WTC11 (cell line): ENCODE measurements at regions not wholly inside any gene's neighbourhood (a gene's known extent, or its start where the extent isn't known, plus 50 kb on each side); places are given as distances from the start of the nearest gene placed in this dataset.

ENCODE experiments used
- ATAC-seq: fragments of 200-7000 bp; cut with Tn5 transposase; 2 replicates; pipeline ENCODE4 v1.10.0; 2021; ENCODE audit warnings: mild to moderate bottlenecking, moderate library complexity
- CTCF ChIA-PET: fragments of 300-600 bp; sonication (Branson Sonifier 250); formaldehyde crosslinking; loops from one replicate; lab custom pipeline; 2021; ENCODE audit warnings: antibody characterized with exemption; lab: Charles Lee
- POLR2A ChIA-PET: fragments of 350-600 bp; sonication (Branson Sonifier 250); formaldehyde crosslinking; loops from one replicate; lab custom pipeline; 2021; ENCODE audit warnings: antibody characterized with exemption; lab: Charles Lee
- DNase-seq: peaks from one replicate; pipeline ENCODE4 v3.0.0; 2021; ENCODE audit warnings: low spot score
- H3K27ac Mint-ChIP-seq: 2 replicates; pipeline ENCODE4 v1.8.0; 2021; ENCODE audit warnings: mixed read lengths
- H3K27me3 Mint-ChIP-seq: 2 replicates; pipeline ENCODE4 v1.8.0; 2021; ENCODE audit warnings: low read depth, mild to moderate bottlenecking, moderate library complexity, mixed read lengths
- H3K36me3 Mint-ChIP-seq: 2 replicates; pipeline ENCODE4 v1.8.0; 2021; ENCODE audit warnings: mixed read lengths
- H3K4me1 Mint-ChIP-seq: 2 replicates; pipeline ENCODE4 v1.8.0; 2022; ENCODE audit warnings: mixed read lengths
- H3K4me3 Mint-ChIP-seq: 2 replicates; pipeline ENCODE4 v1.8.0; 2021; ENCODE audit warnings: mild to moderate bottlenecking, moderate library complexity, mixed read lengths
- H3K9me3 Mint-ChIP-seq: 2 replicates; pipeline ENCODE4 v1.8.0; 2021; ENCODE audit warnings: mixed read lengths
- AR ChIP-seq: fragments of 250-450 bp; sonication (Bioruptor Pico); IDR thresholded peaks from 2 replicates; pipeline ENCODE4 v1.9.0; 2021; ENCODE audit warnings: mild to moderate bottlenecking
- ATF1 ChIP-seq: sonication (generic); formaldehyde crosslinking; IDR thresholded peaks from 2 replicates; pipeline ENCODE4 v1.8.1; 2023; ENCODE audit warnings: mild to moderate bottlenecking, moderate library complexity, missing genetic modification reagents
- ATF6 ChIP-seq: sonication (generic); formaldehyde crosslinking; IDR thresholded peaks from 2 replicates; pipeline ENCODE4 v1.8.1; 2023; ENCODE audit warnings: mild to moderate bottlenecking, missing genetic modification reagents
- CREM ChIP-seq: sonication (generic); formaldehyde crosslinking; IDR thresholded peaks from 2 replicates; pipeline ENCODE4 v1.8.1; 2022; ENCODE audit warnings: mild to moderate bottlenecking, missing genetic modification reagents, moderate library complexity
- CTCF ChIP-seq: fragments of 200-600 bp; IDR thresholded peaks from 2 replicates; pipeline ENCODE4 v1.8.0; 2022; ENCODE audit warnings: antibody characterized with exemption
- E2F4 ChIP-seq: sonication (generic); formaldehyde crosslinking; IDR thresholded peaks from 2 replicates; pipeline ENCODE4 v1.8.1; 2022; ENCODE audit warnings: low read depth, mild to moderate bottlenecking, moderate library complexity, missing genetic modification reagents, borderline replicate concordance
- FOXJ3 ChIP-seq: sonication (generic); formaldehyde crosslinking; IDR thresholded peaks from 2 replicates; pipeline ENCODE4 v1.9.0; 2021; ENCODE audit warnings: missing genetic modification reagents, mild to moderate bottlenecking, borderline replicate concordance
- GABPB1 ChIP-seq: sonication (generic); formaldehyde crosslinking; IDR thresholded peaks from 2 replicates; pipeline ENCODE4 v1.8.1; 2023; ENCODE audit warnings: mild to moderate bottlenecking, missing genetic modification reagents
- MAX ChIP-seq: sonication (generic); formaldehyde crosslinking; IDR thresholded peaks from 2 replicates; pipeline ENCODE4 v1.8.0; 2022; ENCODE audit warnings: mild to moderate bottlenecking, missing genetic modification reagents
- NR2C2 ChIP-seq: sonication (generic); formaldehyde crosslinking; IDR thresholded peaks from 2 replicates; pipeline ENCODE4 v1.8.0; 2022; ENCODE audit warnings: mild to moderate bottlenecking, missing genetic modification reagents
- OVOL2 ChIP-seq: fragments of 250-450 bp; sonication (Bioruptor Pico); IDR thresholded peaks from 2 replicates; pipeline ENCODE4 v1.9.0; 2021; ENCODE audit warnings: mild to moderate bottlenecking, borderline replicate concordance
- SP1 ChIP-seq: sonication (generic); formaldehyde crosslinking; conservative IDR thresholded peaks from 2 replicates; pipeline ENCODE4 v1.8.1; 2022; ENCODE audit warnings: missing genetic modification reagents
- TCF7 ChIP-seq: sonication (generic); formaldehyde crosslinking; IDR thresholded peaks from 2 replicates; pipeline ENCODE4 v1.8.0; 2022; ENCODE audit warnings: mild to moderate bottlenecking, low read depth, missing genetic modification reagents, moderate library complexity
- ZNF219 ChIP-seq: sonication (generic); formaldehyde crosslinking; IDR thresholded peaks from 2 replicates; pipeline ENCODE4 v1.8.0; 2023; ENCODE audit warnings: missing genetic modification reagents, mild to moderate bottlenecking, borderline replicate concordance
- ZNF263 ChIP-seq: sonication (generic); formaldehyde crosslinking; IDR thresholded peaks from 2 replicates; pipeline ENCODE4 v1.8.1; 2022; ENCODE audit warnings: low read depth, mild to moderate bottlenecking, moderate library complexity, missing genetic modification reagents
- ZNF396 ChIP-seq: fragments of 250-450 bp; sonication (Bioruptor Pico); IDR thresholded peaks from 2 replicates; pipeline ENCODE4 v1.8.0; 2021; ENCODE audit warnings: mild to moderate bottlenecking, moderate library complexity, borderline replicate concordance
- ZNF425 ChIP-seq: fragments of 250-450 bp; sonication (Bioruptor Pico); conservative IDR thresholded peaks from 2 replicates; pipeline ENCODE4 v1.9.0; 2021; ENCODE audit warnings: mild to moderate bottlenecking
- ZNF512 ChIP-seq: sonication (generic); formaldehyde crosslinking; IDR thresholded peaks from 2 replicates; pipeline ENCODE4 v1.8.1; 2022; ENCODE audit warnings: missing genetic modification reagents, borderline replicate concordance
- ZSCAN18 ChIP-seq: fragments of 250-450 bp; sonication (Bioruptor Pico); IDR thresholded peaks from 2 replicates; pipeline ENCODE4 v2.1.2; 2022; ENCODE audit warnings: mild to moderate bottlenecking, moderate library complexity

- no peak for DNase-seq
- TF ChIP-seq ZNF512: no peak
- TF ChIP-seq E2F4: no peak
- TF ChIP-seq GABPB1 (CRISPR knock-in tag): peak; percentile 57
- TF ChIP-seq ZNF219 (CRISPR knock-in tag): no peak
- TF ChIP-seq ZSCAN18 (CRISPR knock-in tag): no peak
- no peaks in the 10 kb centered on the region for H3K27me3 Mint-ChIP-seq
- ChIA-PET POLR2A (interaction anchor here (1.2 to 1.7 kb wide), 2 partner anchors 11 to 14 kb away, joined by 3 to 6 read pairs; no protein-coding TSS in a partner anchor), CTCF (interaction anchor here (0.9 to 3.0 kb wide), 5 partner anchors 10 to 174 kb away, joined by 3 to 9 read pairs (median 4); no protein-coding TSS in a partner anchor)
- H3K9me3 Mint-ChIP-seq: no peaks in the 10 kb centered on the region
- peaks cover 17% of the 10 kb centered on the region for H3K4me1 Mint-ChIP-seq
- H3K27ac Mint-ChIP-seq: peak overlapping the region; percentile 1; the same call in 1 of the 2 replicates
- no peak overlapping the region for H3K4me3 Mint-ChIP-seq
- peak; percentile 79 for ATAC-seq
- H3K36me3 Mint-ChIP-seq: no peaks in the 10 kb centered on the region
These were observed 53.2 kb upstream of the CDON start for GRCh38 chr11:126115816-126116331.

GRCh38 chr11:126115127-126115495 lies 52.4 kb upstream of the CDON start:
- Mint-ChIP-seq H3K9me3 (no peaks in the 10 kb centered on the region), H3K36me3 (no peaks in the 10 kb centered on the region), H3K27me3 (no peaks in the 10 kb centered on the region), H3K27ac (no peak overlapping the region), H3K4me3 (no peak overlapping the region), H3K4me1 (peaks cover 11% of the 10 kb centered on the region)
- ChIA-PET POLR2A (interaction anchor here (1.2 kb wide), 1 partner anchor 15 kb away, joined by 3 read pairs; no protein-coding TSS in a partner anchor), CTCF (interaction anchor here (0.9 to 3.0 kb wide), 5 partner anchors 11 to 173 kb away, joined by 3 to 9 read pairs (median 4); no protein-coding TSS in a partner anchor)
- DNase-seq (no peak), ATAC-seq (no peak)
- TF ChIP-seq SP1 (CRISPR knock-in tag) (no peak), OVOL2 (CRISPR knock-in tag) (no peak), MAX (CRISPR knock-in tag) (no peak), ZNF396 (CRISPR knock-in tag) (no peak), NR2C2 (CRISPR knock-in tag) (no peak), ATF6 (no peak), FOXJ3 (no peak), CREM (CRISPR knock-in tag) (no peak), AR (CRISPR knock-in tag) (no peak), ZNF425 (CRISPR knock-in tag) (no peak), TCF7 (no peak), CTCF (no peak), ZNF512 (no peak), ZNF263 (CRISPR knock-in tag) (no peak), ATF1 (no peak)
